ENCODE measurements at regions not wholly inside any gene's neighbourhood (a gene's known extent, or its start where the extent isn't known, plus 50 kb on each side); places are given as distances from the start of the nearest gene placed in this dataset.

DNA sequence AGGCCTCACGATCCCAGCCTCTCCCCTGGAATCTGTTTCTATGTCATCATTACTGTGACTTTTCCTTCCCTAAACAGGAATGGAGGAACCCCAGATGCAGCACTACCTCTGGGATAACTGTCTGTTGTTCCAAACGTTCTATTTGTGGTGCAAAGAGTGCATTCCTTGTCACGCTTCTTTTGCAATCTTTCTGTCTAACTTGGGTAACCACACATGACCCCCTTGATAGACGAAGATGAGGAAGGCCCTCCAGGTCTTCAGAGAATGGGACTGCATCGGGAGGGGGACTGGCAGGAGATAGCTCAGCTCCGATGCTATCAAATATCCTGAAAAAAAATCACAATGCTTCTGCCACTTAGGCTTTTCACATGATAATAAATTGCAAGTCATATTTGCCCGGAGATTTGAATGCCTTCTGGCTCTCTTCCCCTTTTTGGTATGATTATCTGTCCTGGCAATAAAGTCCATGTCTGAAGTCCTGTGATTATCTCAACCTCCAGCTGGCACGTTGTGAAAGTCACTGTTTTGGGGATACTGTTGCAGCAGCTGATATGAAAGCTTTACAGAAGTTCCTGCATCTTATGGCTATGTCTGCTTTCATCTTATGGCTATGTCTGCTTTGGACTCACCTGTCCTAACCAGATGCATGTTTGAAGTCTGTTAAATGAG, 148.7 kb upstream of the LMO4 start (continued):
- TF ChIP-seq, protein P1, sequence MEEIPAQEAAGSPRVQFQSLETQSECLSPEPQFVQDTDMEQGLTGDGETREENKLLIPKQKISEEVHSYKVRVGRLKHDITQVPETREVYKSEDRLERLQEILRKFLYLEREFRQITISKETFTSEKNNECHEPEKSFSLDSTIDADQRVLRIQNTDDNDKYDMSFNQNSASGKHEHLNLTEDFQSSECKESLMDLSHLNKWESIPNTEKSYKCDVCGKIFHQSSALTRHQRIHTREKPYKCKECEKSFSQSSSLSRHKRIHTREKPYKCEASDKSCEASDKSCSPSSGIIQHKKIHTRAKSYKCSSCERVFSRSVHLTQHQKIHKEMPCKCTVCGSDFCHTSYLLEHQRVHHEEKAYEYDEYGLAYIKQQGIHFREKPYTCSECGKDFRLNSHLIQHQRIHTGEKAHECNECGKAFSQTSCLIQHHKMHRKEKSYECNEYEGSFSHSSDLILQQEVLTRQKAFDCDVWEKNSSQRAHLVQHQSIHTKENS (CRISPR knock-in tag; IDR thresholded peaks at IDR 0.05) = no peak
- TF ChIP-seq ZNF212 (CRISPR knock-in tag; IDR thresholded peaks at IDR 0.05) (no peak), GATA2 (CRISPR knock-in tag; IDR thresholded peaks at IDR 0.05) (peak; percentile 89), ZNF444 (CRISPR knock-in tag; IDR thresholded peaks at IDR 0.05) (peak; percentile 67; the same call in 1 of the 2 replicates), ZNF121 (CRISPR knock-in tag; conservative IDR thresholded peaks at IDR 0.05) (no peak), HDAC6 (IDR thresholded peaks at IDR 0.05; ENCODE audit: low read depth, low read length) (no peak), MTA2 (IDR thresholded peaks at IDR 0.05; ENCODE audit: low read depth) (peak; percentile 94), ZNF263 (CRISPR knock-in tag; IDR thresholded peaks at IDR 0.05; ENCODE audit: borderline replicate concordance) (no peak), C11orf30 (IDR thresholded peaks at IDR 0.05; ENCODE audit: low read depth) (peak; percentile 85; the same call in 1 of the 2 replicates), NEUROD1 (IDR thresholded peaks at IDR 0.05; ENCODE audit: borderline replicate concordance, low read depth, low read length, partially characterized antibody) (no peak), ZNF23 (CRISPR knock-in tag; IDR thresholded peaks at IDR 0.05) (no peak), TBP (optimal IDR thresholded peaks at IDR 0.05; ENCODE audit: low read depth, low read length) (no peak), RBM25 (IDR thresholded peaks at IDR 0.05; ENCODE audit: low read depth, low read length, severe bottlenecking) (no peak), TAF15 (IDR thresholded peaks at IDR 0.05; ENCODE audit: low read depth, low read length) (no peak), ZNF134 (CRISPR knock-in tag; conservative IDR thresholded peaks at IDR 0.05) (peak; percentile 58), L3MBTL2 (IDR thresholded peaks at IDR 0.05) (0 out of 2 replicates have a peak, but pooled peaks have one; percentile 28), EHMT2 (IDR thresholded peaks at IDR 0.05) (no peak), ZNF436 (CRISPR knock-in tag; IDR thresholded peaks at IDR 0.05) (no peak), SNRNP70 (optimal IDR thresholded peaks at IDR 0.05; ENCODE audit: low read depth, low read length) (no peak), FOXP1 (CRISPR knock-in tag; IDR thresholded peaks at IDR 0.05) (no peak)
- TF ChIP-seq, protein P2, sequence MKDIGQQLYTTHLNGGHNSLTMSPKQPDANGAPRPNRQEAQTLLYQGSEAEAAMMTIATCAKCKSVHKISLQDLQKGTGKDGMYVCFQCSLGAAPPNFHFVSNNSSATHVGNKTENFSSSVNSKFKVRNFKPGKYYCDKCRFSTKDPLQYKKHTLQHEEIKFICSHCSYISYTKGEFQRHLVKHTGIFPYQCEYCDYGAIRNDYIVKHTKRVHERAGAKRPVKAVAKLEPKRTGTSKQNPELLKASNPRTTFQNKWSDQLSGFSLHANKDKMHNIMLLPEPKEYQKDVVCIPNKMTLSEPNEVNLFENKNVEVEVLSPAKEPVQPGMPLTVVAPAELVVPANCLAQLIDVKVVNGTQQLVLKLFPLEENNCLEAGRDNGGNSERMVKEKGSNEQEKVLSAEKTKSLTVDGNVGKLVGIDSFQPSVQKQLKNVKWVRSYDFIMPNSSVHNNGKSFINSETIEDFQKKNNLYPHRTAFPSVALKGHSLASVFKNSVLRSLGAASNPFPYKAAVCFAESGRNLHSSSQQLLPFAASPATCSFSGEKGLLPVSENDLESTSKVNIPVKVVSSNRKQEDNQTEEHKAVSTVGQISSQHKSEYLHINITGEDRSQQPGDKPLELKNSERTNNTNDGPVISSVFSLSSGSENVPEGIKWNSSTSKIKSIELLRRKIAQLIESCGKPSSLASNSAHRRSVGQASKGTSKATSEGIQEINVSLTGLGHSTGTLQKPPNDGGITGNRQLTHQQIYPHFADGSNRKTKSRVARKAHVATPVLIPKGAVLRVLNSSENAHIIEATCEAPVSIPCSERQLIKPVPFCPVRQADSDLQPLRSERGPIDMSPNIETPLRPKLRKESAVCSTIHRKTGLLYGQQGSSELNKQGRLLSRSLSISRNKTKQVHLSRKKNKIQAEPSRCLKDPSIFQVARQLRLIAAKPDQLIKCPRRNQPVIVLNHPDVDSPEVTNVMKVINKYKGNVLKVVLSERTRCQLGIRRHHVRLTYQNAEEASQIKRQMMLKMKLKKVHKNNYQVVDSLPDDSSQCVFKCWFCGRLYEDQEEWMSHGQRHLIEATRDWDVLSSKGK (CRISPR knock-in tag; IDR thresholded peaks at IDR 0.05) = no peak
- TF ChIP-seq, protein P3, sequence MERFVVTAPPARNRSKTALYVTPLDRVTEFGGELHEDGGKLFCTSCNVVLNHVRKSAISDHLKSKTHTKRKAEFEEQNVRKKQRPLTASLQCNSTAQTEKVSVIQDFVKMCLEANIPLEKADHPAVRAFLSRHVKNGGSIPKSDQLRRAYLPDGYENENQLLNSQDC (CRISPR knock-in tag; IDR thresholded peaks at IDR 0.05) = no peak
- TF ChIP-seq, protein P4, sequence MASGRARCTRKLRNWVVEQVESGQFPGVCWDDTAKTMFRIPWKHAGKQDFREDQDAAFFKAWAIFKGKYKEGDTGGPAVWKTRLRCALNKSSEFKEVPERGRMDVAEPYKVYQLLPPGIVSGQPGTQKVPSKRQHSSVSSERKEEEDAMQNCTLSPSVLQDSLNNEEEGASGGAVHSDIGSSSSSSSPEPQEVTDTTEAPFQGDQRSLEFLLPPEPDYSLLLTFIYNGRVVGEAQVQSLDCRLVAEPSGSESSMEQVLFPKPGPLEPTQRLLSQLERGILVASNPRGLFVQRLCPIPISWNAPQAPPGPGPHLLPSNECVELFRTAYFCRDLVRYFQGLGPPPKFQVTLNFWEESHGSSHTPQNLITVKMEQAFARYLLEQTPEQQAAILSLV (tag; IDR thresholded peaks at IDR 0.05) = peak; percentile 50; the same call in 1 of the 2 replicates
- TF ChIP-seq, protein P5, sequence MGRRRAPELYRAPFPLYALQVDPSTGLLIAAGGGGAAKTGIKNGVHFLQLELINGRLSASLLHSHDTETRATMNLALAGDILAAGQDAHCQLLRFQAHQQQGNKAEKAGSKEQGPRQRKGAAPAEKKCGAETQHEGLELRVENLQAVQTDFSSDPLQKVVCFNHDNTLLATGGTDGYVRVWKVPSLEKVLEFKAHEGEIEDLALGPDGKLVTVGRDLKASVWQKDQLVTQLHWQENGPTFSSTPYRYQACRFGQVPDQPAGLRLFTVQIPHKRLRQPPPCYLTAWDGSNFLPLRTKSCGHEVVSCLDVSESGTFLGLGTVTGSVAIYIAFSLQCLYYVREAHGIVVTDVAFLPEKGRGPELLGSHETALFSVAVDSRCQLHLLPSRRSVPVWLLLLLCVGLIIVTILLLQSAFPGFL (CRISPR knock-in tag; IDR thresholded peaks at IDR 0.05) = no peak
